GM18909 (cell line): ENCODE measurements at regions not wholly inside any gene's neighbourhood (a gene's known extent, or its start where the extent isn't known, plus 50 kb on each side); places are given as distances from the start of the nearest gene placed in this dataset.
A peak's percentile ranks its signal among the peaks of the same experiment; 100 is the strongest.
"Not testable (repeated sequence)": the region's sequence is repeated elsewhere in the genome, so short reads cannot be mapped to it uniquely, and the experiment has no call there.

Experiments used
- ATAC-seq: cut with Tn5 transposase; IDR thresholded peaks from one replicate; pipeline ENCODE4 v1.9.1; 2021; ENCODE audit warnings: mild to moderate bottlenecking; ENCODE audit not compliant: unreplicated experiment, poor library complexity

- not testable (repeated sequence) for ATAC-seq
Measured at GRCh38 chr15:21357056-21357455, 83.2 kb downstream of the POTEB3 start.

DNA sequence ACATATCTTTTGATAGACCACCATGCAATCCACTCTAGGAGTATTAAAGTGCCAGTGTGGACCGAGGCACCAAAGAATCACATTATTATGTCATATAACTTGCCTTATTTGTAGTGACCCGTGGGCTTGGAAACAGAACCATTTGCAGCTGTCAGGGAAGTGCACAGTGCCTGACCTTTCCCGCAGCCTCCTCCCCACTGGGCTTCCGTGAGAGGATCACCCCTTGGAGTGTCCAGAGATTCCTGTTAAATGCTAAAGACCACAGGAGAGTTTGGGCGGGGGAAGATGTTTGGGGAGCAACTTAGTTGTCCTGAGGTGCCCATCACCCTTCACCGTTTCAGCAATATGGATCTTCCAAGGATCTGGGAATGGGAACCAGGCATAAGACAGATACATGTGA, 84.4 kb downstream of the POTEB3 start:
- not testable (repeated sequence) for ATAC-seq

- ATAC-seq: not testable (repeated sequence)
Measured at GRCh38 chr15:21354597-21354996, 85.7 kb downstream of the POTEB3 start.

GRCh38 chr15:21352670-21353318, 87.5 kb downstream of the POTEB3 start:
- ATAC-seq: not testable (repeated sequence)

GRCh38 chr15:21344960-21345359, 95.3 kb downstream of the POTEB3 start:
- not testable (repeated sequence) for ATAC-seq

DNA sequence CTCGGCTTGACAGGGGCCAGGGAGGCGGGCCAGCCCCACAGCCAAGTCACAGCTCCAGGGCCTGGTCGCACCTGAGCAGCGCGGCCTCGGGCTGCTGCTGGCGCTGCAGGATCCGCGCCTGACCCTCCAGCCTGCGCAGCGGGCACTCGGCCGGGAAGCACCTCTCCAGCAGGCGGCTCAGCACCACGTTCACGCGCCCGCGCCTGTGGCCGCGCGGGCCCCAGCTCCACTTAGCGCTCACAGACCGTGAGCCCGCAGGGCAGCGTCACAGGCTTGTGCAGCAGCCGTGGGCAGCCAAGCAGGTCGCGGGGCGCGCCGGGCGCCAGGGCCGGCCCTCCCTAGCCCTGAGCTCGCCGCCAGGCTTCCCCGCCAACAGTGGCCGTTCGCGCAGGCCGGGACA, 95.8 kb downstream of the POTEB3 start:
- not testable (repeated sequence) for ATAC-seq

DNA sequence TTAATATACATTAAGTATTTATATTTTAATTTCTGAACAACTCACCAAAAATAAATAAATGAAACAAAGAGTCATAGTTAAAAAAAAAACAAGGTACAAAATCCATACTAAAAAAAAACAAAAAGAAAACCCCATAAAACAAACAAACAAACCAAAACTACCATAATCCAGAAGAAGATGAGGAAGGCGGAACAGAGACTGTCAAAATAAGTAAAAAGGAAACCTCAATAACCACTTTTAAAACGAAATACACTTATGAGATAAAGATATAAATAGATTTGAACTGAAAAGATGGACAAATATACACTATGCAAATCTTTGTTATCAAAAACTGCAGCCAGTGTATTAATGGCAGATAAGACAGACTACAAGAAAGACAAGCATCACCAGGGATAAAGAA, 103.3 kb downstream of the POTEB3 start:
- not testable (repeated sequence) for ATAC-seq

DNA sequence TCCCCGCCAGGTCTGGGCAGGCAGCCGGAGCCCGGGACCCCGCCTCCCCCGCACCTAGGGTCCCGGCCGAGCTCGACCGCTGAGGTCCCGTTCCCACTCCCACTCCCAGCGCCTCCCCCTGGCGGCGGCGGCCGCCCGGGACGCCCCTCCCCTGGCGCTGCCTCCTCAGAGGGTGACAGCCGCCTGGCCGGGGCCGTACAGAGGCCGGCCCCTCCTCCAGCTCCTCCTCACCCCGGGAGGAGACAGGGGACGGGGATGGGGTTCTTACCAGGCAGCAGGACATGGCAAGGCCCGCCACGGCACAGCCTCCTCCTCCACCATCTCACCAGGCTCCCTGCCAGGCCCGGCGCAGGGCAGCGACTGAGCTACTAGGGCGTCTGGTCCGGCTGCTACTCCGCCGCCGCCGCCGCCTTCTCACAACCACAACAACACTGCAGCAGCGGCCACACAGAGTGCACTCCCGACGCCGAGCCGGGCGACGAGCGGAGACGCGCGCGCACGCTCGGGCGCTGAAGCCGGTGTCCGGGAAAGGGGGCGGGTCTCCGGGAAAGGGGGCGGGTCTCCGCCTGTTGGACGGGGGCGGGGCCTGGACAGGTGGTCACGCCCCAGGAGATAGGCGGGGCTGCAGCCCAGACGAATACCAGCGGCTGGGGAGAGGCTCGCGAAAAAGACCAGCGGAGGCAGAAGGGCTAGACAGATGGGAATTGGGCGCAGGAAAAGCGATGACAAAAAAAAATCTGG, 115.4 kb downstream of the POTEB3 start:
- not testable (repeated sequence) for ATAC-seq

- peak; percentile 64 for ATAC-seq
Measured at GRCh38 chr15:21284353-21284752, 155.9 kb downstream of the POTEB3 start.

DNA sequence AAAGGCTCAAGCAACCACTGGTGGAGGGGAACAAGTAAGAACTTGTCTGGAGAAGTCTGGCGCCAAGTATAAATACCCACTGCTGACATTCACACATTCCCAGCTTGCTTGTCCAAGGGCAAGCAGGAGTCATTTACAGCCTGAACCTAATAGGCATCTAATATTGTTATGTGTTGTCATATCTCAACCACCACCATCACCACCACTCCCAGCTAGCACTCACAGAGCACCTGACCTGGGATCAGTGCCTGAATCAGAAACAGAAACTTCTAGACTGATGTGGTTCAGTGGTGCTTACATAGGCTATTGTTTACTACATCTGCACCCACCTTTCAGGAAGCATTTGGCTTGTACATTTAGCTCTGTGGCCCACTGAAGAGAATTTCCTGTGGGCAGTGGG, 157.1 kb downstream of the POTEB3 start:
- ATAC-seq: peak; percentile 93

DNA sequence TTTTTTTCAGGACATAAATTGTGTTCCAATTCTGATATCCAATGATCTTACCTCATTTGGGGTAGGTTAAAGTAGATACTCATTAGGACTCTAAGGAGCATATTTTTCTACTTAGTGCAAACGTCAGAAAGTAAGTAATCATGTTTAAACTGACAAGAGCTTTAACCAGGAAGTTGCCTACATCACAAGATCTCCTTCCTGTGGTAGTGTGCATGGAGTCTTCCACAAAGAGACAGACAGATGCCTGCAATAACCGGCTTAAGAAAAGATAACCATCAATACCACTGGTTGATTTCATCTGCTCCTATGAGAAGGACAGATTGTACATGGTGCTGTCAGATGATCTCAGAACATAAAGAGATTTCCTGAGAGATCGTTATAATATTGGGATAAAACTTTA, 160.0 kb downstream of the POTEB3 start:
- not testable (repeated sequence) for ATAC-seq

DNA sequence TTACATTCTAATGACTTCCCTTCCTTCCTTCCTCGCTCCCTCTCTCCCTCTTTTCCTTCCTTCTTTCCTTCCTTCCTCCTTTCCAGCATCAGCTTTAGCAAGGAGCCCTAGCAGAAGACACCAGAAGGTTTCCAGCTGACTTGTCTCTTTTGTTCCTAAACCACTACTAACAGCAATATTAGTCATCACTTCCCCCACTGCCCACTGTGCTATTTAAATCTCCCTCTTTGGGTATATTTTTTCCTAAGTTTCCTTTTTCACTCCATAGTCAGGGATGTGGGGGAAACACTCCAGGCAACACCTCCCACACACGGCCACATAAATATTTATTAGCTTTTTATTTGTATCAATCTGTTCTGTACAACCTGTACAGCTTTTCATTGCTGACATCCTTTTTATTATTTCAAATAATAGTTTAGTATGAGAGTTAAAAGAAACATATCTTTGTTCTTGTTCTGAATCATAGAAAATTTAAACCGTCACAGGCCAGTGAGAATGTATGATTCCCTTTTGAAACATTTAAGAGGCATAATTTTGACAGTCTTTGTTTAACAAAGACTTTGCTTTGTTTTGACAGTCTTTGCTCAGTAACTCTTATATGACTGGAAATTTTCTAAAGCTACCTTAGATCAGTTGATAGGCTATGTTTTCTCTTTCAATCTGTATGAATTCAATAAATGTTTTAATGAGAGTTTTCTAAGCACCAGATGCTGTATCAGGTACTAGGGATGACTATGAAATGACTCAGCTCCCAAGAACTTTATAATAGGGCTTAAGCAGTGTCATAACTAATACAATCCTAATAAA, 167.9 kb downstream of the POTEB3 start:
- ATAC-seq: peak; percentile 54

- no peak for ATAC-seq
Measured at GRCh38 chr15:21271566-21271965, 168.7 kb downstream of the POTEB3 start.

GRCh38 chr15:21270474-21270873, 169.8 kb downstream of the POTEB3 start:
- ATAC-seq: no peak

GRCh38 chr15:21269673-21270072, 170.6 kb downstream of the POTEB3 start:
- not testable (repeated sequence) for ATAC-seq

DNA sequence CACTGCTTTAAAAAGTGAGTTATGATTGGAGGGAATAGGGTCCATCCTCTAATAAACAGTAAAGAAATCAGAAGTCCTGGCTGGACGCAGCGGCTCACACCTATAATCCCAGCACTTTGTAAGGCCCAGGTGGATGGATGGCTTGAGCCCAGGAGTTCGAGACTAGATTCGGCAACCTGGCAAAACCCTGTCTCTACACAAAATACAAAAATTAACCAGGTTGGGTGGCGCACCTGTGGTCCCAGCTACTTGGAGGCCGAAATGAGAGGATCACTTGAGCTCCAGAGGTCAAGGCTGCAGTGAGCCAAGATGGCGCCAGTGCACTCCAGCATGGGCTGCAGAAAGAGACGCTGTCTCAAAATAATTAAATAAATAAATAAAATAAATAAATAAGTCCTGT, 171.2 kb downstream of the POTEB3 start:
- ATAC-seq: no peak

DNA sequence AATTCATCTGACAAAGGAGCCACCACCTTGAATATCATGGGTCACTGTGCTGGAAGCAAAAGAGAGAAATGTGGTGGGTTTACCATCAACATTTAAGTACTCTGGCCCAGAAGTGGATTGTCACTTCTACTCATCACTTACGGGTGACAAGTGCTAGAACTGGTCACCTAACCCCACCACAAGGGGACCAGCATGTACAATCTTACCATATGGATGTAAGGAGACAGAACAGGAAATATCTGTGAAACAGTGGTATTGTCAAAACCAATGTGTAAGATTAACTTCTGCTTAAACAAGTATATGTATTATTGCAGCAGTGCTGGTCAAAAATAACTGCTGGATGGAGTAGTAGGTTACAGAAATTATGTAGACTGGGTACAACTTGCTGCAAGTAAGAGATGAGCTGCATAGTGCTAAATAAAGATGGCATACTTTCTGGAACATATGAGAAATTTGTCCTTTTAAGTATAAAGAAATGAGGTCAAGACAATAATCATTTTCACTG, 171.8 kb downstream of the POTEB3 start:
- ATAC-seq: no peak

- ATAC-seq: no peak
Measured at GRCh38 chr15:21267671-21268395, 172.5 kb downstream of the POTEB3 start.

GRCh38 chr15:21267226-21267625, 173.1 kb downstream of the POTEB3 start:
- no peak for ATAC-seq

GRCh38 chr15:21265628-21266027, 174.7 kb downstream of the POTEB3 start:
- ATAC-seq: not testable (repeated sequence)
